ENCODE measurements at regions not wholly inside any gene's neighbourhood (a gene's known extent, or its start where the extent isn't known, plus 50 kb on each side); places are given as distances from the start of the nearest gene placed in this dataset.
"Not testable (repeated sequence)": the region's sequence is repeated elsewhere in the genome, so short reads cannot be mapped to it uniquely, and the experiment has no call there.

DNA sequence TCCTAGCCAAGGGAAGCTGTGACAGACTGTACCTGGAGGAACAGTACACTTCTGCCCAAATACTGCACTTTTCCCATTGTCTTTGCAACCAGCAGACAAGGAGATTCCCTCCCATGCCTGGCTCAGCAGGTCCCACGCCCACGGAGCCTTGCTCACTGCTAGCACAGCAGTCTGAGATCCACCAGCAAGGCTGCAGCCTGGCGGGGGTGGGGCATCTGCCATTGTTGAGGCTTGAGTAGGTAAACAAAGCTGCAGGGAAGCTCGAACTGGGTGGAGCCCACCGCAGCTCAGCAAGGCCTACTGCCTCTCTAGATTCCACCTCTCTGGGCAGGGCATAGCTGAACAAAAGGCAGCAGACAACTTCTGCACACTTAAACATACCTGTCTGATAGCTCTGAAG lies 268.9 kb downstream of the OSR1 start:
- not testable (repeated sequence) for DNase-seq

DNA sequence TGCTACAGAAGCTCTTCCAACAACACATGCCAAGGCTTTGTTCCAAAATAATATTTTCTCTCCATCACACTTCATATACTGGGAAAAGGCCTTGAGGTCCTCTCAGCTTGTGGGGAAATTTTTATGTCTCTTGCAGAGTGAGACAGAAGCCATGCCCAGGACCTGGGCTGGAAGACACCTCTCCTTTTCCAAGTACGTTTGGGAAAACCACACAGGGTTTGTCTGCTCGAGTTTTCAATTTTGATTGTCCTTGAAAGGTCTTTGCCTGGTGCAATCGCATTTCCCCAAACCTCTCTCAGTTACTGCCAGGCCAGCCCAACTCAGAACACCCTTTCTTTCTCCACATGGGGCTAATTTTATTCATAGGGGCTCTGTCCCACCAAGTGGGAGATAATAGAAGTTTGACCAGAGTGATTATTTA lies 272.2 kb downstream of the OSR1 start:
- no peak for DNase-seq

DNA sequence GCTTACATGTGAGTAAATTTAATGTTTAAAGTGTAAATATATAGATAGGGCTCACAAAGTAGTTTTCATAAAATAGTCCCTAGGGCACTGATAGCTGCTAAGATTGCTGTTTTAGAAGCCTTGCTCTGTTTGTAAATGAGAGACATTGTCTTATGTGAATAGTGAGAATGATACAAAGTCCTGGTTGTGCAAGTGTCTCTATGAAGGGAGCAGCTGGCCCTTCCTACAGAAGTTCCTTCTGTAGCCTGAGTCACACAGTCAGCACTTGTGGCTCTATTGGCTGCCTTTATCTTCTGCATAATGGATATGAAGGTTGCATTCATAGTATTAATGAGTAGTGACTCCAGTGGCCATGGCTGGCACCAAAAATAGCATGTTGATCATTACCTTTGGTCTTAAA lies 279.7 kb downstream of the OSR1 start:
- no peak for DNase-seq

DNA sequence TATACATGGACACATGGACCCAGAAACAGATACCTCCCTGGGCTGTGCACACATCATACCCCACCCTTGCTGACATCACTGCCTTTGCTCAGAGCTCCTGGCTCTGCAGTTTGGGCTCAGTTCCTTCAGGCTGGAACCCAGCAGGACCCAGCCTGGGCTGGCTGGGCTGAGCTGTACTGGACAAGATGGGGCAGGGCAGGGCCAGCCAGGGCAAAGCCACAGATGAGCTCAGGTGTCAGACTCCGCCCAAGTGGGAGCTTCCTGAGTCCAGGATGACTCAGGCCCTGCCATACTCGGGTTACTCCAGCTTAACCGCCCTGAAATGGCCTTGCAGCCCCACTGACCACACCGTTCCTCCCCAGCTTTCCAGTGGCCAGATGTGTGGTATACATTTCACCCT lies 284.9 kb downstream of the OSR1 start:
- no peak for DNase-seq

DNA sequence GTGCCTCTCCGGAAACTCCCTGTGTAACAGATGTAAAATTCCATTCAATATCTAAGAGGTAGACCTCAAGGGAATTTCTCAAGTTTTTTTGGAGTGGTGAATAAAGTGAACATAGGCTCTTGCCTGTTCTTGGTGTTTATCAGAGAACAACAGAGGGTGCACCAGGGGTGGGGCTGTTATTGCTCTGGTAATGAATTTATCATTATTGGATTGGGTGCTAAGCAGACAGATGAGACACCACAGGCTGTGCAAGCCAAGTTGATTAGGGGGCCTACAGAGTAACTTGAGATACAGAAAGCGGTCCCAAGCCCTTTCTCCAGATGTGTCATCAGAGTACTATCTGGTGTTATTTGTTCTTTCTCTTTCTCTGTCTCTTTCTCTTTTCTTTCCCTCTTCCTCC lies 286.3 kb downstream of the OSR1 start:
- no peak for DNase-seq

DNA sequence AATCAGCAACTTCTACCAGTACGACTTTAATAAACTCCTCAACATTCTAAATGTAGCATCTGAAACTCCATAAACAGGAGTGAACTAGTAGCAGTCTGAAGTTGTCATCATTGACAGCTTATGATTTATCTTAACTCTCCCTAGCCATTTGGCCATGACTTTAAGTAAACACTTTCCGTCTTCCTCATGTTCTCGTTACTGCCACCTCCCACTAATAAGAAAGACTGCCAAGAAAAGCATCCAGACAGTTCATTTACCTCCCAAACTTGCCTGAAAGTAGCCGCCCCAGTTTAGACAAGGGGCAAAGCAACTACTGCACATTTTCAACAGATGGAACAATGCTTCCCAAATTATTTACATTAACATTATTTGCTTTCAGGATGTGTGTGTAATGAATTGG lies 287.5 kb downstream of the OSR1 start:
- DNase-seq: no peak

DNA sequence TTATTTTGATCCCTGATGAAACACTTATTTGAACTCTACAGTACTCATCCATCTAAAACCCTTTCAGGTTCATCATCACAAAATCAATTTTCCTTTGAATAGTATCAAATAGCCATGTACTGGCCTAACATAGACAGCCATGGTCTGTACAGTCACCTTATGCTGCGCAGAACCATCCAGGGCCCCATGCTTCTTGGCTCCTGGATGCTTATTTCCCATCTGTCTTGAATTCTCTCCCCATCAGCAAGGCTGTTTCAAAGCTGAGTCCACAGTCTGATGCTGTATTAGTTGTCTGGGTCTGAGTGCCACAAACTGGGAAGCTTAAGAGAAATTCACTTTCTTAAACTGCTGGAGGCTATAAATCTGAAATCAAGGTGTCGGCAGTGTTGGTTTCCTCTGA lies 290.2 kb downstream of the OSR1 start:
- no peak for DNase-seq

DNA sequence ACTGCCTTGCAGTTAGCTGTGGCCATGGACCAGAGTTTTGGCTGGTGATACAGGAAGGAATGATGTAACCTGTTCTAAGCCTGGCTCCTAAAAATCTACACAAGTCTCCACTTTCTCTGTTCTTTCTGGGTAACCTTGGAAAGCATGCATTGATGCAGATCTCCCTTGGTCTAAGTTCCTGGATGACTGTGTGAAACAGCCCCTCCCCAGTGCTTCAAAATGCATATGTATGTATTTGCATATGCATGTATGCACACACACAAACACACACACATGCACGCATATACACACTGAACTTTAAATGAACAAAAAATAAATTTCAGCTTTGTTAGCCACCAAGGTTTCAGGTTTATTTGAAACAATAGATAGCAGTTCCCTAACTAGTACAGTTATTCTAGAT lies 296.1 kb downstream of the OSR1 start:
- no peak for DNase-seq

DNA sequence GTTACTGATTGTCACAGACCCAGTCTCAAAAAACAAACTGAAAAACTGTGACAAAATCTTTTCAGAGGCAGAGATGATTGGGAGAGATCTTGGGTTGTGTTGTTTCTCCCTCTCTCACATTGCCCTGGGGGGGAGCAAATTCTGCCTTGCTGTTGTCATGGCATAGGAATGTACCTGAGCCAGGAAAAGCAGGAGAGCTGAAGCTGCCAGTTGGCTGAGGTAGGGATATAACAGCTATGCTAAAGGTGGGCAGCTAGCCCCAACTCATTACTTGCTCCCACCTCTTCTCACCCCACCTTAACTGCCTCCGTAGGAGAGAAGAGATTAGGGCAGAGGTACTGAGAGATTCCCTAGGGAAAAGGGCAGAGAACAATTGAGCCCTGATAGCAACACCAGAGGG lies 299.3 kb downstream of the OSR1 start:
- no peak for DNase-seq

DNA sequence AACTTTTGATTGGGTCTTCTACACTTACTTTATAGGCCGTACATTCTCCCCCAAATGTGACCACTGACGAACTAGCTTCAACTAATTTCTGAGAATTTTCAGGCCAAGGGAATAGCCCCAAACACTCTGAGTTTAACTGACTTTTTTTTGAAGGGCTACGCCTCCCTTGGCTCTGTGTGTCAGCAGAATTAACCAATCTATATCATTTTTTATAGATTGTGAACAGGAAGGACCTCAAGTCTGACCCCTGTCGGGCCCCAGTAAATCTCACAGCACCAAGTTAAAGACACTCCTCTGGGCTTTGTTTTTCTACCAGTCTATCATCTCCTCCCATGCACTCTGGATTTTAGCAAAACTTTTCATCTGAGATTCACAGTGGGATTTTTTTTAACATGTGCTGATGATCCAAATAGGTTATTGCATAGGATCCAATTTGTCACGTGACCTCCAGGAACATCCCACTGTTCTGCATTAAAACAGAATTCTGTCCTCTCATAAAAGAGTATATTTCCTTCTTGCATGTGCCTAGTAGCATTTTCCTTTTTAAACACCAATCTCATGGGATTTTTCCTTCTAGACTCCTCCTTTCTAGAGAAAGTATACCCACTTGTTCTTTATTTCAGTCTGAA lies 307.1 kb downstream of the OSR1 start:
- no peak for DNase-seq

DNA sequence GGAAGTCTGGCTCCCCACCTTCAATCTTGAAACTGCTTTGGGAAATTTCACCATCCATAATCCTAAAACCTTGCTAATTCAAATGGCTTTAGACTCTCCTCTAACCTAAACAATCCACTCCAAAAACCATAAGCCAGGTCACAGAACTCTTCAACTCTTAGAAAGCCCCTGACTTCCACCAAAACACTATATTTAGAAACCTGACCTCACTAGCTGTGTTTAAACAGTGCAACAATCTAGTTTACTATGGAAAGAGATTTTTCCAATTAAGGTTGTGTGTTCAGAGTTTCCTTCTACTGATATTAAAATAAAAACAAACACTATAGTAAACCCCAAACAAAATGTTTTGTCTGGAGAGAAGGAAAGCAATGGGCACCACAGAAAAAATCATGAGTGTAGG lies 308.1 kb downstream of the OSR1 start:
- no peak for DNase-seq

DNA sequence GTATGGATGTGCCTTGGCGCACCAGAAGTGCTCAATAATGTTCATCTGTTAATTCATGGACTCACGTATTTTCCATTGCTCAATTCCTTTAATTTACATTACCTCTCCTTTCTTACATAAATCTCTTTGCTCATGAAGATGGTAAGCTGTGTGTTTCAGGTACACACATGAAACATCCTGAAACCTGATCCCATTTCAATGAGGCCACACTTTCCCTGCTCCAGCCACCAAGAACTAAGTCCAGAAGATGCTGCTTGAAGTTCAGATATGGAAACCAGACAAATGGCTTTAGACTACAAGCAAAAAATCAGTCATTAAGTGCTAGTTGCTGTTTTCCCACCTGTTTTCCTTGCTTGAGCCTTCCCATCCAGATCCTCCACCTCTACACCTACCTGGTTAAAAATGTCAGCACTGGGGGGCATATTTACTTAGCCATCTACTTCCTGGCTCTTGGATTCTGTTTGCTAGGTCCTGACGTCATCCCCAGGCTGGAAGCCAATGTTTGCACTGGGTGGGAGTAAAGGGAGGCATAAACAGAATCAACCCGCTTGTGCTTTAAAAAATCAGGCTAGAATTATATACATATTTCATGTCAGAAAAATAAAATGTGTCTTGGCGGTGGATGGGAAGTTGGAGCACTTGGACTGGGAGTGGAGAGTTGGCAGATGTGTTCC lies 309.7 kb downstream of the OSR1 start:
- no peak for DNase-seq

DNA sequence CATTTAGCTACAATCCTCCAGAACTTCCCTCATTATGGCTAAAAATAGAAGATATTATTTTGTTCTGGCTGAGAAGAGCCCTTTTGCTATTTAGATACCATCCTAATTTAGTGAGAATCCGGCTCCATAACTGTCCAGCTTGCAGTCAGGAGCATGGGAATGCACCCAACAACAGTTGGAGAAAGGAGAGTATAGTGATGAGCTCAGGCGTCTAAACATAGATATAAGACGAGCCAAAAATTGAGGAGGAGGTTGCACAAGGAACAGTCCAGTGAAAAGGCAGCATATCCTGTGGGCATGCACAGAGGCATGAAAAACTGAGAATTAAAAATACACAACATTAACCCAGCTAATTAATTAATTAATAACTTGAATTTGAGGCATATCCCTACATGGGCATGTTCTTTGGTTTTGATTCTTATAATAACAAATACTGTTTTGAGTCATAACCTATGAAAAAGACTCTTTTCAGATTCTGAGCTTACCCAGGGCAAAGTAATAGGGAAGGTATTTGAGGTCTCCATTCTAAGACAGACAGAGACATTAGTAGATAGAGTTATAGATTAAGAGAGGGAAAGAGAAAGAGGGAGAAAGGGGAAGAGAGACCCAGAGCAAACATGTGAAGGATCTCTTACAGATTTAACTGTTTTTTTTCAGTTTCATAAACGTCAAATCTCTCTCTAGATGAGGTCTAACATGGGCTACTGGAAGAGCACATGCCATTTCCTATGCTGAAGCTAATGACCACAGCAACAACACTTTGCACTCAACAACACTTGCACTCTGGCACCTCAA lies 311.2 kb downstream of the OSR1 start:
- no peak for DNase-seq

DNA sequence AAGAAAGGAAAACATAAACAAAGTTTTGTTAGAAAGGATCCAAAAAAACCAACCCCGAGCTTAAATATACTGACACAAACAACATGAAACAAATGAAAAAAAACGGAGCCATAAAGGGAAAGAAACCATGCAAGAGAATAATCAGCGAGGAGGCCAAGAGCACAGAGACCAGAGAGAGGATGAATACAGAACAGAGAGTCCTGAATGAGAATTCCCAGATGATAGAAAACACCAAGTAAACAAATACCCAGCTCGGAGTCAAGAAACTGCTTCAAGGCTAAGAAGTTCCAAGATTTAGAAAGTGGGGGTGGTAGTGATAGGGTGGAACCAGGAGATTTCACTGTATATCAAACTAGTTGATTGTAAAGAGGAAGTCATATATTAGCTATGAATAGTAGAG lies 313.3 kb downstream of the OSR1 start:
- DNase-seq: no peak

DNA sequence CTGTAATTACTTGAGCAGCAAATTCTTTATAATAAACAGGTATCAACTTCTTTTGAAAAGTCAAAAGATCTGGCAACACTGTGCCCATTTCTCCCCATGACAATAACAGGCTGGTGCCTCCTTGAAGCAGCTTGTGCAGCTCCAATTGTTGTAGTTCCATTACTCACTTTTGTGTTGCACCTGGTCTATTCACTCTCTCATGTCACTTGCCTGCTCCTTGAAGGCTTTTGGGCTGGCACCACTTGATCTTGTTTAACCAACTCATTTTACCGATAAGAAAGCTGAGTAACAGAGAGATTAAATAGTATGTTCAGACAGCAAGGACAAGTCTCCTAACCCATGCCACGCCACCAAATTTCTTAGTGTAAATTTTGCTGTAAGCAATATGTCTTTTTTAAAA lies 314.5 kb downstream of the OSR1 start:
- DNase-seq: no peak

DNA sequence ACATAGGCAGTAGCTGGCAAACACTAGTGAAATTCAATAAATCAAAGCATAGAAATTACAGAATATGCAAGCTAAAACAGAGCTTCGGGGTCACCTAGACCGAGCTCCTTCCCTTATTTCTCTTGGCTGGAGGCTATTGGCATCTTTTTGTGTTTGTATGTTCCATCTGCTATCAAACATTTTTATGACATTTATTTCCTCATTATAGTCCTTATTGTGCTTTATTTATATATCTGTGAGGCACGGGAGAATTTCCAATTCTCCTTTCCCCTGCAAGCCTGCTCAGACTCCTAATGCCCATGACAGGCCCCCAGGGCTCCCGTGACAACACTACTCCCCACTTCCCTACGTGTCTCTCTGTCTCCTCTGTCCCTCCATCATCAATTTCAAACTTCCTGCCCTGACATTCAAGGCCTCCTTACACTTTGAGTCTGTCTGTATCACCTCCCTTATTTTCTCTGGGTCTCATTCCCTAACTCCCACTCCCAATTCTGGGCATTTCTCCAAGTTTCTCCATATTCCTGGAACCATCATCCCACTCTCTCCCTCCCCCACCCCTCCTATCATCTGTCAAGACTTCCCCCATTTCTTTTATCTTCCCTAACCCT lies 316.9 kb downstream of the OSR1 start:
- no peak for DNase-seq

DNA sequence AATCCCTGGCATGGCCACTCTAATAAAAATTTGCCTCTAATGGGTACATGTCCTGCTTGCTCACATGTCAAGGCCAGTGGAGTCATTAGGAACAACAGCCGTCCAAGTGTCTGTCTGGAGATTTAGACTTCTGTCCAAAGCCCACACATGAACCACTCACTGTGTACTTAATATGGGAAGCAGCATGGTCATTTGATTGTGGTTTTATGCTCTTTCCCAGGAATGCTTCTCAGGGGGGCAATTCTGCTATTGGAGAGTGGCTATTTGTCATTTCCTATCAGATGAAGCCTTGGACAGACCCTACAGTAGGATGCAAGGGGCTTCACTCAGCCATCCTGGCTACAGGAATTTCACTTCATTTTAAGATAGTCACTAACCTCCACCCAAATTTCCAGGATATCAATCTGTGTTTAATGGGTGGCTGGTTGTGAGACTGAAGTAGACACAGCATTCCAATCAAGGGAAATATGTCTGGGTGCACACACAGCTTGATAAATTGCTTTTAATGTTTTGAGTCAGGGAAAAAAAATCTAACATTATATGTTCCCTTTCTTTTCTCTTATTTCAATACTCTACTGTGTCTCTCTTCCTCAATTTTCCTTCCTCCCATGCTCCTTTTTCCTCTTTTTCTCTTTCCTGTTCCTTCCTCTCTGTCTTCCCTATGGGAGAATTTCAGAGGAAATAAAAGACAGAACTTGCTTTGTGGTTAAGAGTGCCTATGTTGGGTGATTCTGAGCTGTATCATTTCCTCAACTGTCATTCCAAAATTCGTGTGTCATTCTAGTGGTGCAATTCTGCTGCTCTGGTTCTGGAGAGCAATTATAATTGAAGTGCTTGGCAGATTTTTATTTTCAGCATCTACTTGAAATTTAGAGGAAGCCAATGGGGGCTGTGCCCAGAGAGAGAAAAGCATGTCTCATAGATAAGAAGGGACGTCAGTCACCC lies 320.1 kb downstream of the OSR1 start:
- no peak for DNase-seq

DNA sequence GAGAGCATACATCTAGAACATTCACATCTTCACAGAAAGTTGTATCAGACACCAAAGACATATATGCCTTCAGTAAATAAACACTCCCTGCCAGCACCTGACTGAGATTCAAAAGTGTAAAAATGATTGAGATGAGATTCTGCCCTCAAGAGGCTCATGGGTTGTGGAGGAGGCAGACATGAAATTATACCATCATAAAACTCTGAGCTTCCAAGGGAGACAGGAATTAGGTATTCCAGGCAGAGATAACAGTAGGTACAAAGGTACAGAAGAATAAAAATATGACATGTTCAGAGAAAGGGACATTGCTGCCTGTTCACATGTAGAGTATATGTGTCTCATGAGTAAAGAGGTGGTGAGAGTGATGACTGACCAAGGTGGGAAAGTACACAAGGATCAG lies 322.3 kb downstream of the OSR1 start:
- DNase-seq: no peak

DNA sequence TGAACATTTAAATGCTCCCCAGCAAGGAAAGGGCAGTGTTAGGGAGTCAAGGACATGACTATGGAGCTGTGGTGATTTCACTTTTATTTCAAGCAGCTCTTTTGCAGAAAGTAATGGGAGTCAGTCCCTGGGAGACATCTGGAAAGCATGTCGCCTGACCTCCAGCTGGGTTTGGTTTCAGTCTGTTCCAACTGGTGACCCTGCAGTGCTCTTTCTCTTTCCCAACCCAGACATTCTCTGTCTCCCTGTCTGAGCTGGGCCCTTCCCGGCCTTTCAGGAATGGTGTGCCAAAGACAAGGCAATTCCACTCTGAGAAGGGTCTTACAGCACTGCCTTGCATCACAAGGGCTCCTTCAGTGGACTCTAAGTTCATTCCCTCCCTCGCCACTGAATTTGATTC lies 323.2 kb downstream of the OSR1 start:
- no peak for DNase-seq

DNA sequence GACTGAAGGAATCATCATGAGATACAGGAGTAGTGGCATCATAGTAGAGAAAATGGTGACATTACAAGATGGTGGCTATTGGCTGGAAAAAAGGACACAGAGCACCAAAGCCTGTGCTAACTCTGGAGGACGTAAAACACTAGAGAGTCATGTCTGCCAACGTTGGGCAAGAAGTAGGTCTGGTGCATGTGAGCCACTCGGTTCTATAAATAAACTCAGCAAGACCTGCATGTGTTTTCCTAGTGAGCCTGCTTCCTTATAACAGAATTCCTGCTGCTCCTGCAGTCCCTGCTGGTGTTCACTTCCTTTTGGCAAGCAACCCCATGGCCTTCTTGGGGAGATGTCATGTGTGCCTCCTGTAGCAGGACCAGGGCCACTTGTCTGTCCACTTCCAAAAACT lies 325.2 kb downstream of the OSR1 start:
- no peak for DNase-seq

DNA sequence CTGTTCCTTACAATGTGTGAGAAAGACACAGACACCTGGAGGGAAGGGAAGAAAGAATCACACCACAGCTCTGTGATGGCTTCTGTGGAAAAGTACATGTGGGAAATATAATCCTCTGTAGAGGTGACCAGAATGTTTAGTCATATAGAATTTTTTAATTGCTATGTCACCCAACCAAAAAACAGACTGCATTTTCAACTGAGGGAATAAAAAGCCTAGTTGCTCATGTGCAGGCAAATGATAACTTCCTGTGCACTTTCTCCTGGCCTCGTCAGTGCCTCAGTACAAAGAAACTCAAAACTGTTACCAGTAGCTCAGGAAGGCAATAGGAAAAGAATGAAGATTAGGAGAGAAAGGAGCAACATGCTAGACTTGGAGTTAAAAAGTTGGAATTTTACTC lies 326.8 kb downstream of the OSR1 start:
- no peak for DNase-seq

DNA sequence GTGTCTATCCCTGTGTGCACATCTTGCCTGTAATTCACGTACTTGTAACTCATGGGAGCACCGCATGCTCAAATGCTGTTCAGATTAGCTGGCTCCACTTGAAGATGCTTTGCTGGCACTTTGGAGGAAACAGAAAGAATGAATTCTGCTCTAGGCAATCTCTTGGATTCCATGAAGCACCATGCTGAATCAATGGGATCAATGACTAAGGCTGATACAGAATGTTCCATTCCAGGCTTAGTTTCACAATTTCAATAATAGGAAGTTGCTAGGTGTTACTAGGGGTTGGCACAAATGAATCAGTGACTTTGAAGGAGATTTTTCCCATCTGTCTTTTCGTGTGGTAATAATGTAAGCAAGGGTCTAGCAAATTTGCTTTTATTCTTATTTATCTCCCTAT lies 328.8 kb downstream of the OSR1 start:
- no peak for DNase-seq
